ENCODE measurements at regions not wholly inside any gene's neighbourhood (a gene's known extent, or its start where the extent isn't known, plus 50 kb on each side); places are given as distances from the start of the nearest gene placed in this dataset.

- Histone ChIP-seq H3K79me1 (ENCODE audit: low read depth, low read length) (no peaks in the 10 kb centered on the region), H3K9ac (replicated peaks in 1 of 4; ENCODE audit: extremely low read depth in 1 of 4, low read depth in 3 of 4, low read length in 3 of 4) (no peak overlapping the region), H2BK20ac (ENCODE audit: low read length) (no peak overlapping the region), H2BK15ac (ENCODE audit: low read length) (no peak overlapping the region), H3K23me2 (ENCODE audit: low read depth, low read length) (no peaks in the 10 kb centered on the region), H3K27ac (ENCODE audit: low read depth, low read length) (no peak overlapping the region), H3K36me3 (ENCODE audit: control insufficient read depth in 2 of 4, insufficient read depth in 4 of 4, low read length in 3 of 4) (no peaks in the 10 kb centered on the region), H3K9me3 (ENCODE audit: insufficient read depth in 2 of 2, low read depth in 1 of 2, low read length in 1 of 2) (no peaks in the 10 kb centered on the region), H3K4ac (replicated peaks; ENCODE audit: insufficient read length, low read depth, low read length) (no peak overlapping the region), H2BK5ac (ENCODE audit: low read depth, low read length) (no peak overlapping the region), H3K23ac (ENCODE audit: insufficient read length) (no peak overlapping the region), H4K5ac (ENCODE audit: insufficient read length, low read depth, low read length) (no peak overlapping the region), H3K4me1 (replicated peaks in 1 of 4; ENCODE audit: control insufficient read depth in 3 of 4, insufficient read depth in 4 of 4, low read length in 3 of 4) (peaks cover 0 to 8% (median 0%) of the 10 kb centered on the region in 4 experiments; a peak in 2 of 7 replicates), H2AFZ (ENCODE audit: low read length) (no peak overlapping the region), H3K4me3 (ENCODE audit: extremely low read depth in 1 of 4, insufficient read depth in 2 of 4, low read depth in 3 of 4, low read length in 4 of 4) (no peak overlapping the region), H3K4me2 (ENCODE audit: insufficient read depth in 1 of 2, low read depth in 2 of 2, low read length in 2 of 2) (no peak overlapping the region), H3K18ac (ENCODE audit: extremely low read depth, low read length) (no peak overlapping the region), H4K20me1 (replicated peaks in 1 of 2; ENCODE audit: control insufficient read depth in 1 of 2, insufficient read depth in 2 of 2, low read length in 2 of 2) (no peaks in the 10 kb centered on the region), H2BK12ac (ENCODE audit: low read depth, low read length) (no peak overlapping the region), H4K8ac (ENCODE audit: extremely low read depth, insufficient read depth, low read length) (no peak overlapping the region), H2AK5ac (ENCODE audit: low read depth, low read length) (no peak overlapping the region), H3K56ac (replicated peaks; ENCODE audit: insufficient read length, low read depth, low read length) (no peak overlapping the region), H3K27me3 (replicated peaks in 1 of 4; ENCODE audit: control insufficient read depth in 3 of 4, extremely low read depth in 1 of 4, insufficient read depth in 3 of 4, low read length in 3 of 4) (no peaks in the 10 kb centered on the region), H3K14ac (ENCODE audit: insufficient read length) (no peak overlapping the region), H3K79me2 (ENCODE audit: control insufficient read depth in 1 of 2, insufficient read depth in 2 of 2, low read length in 2 of 2) (no peaks in the 10 kb centered on the region), H2BK120ac (replicated peaks; ENCODE audit: low read depth, low read length) (no peak overlapping the region), H4K91ac (replicated peaks; ENCODE audit: insufficient read length, low read length) (no peak overlapping the region)
- FAIRE-seq (no peak), DNase-seq (ENCODE audit: low read depth in 1 of 2, low spot score in 2 of 2) (no peak)
- 91% methylated on average over 3 of the region's 3 CpGs; no CpG with 5 or more reads in 1 of the 2 experiments for WGBS, 2 experiments (ENCODE audit: extremely low coverage in 1 of 2, insufficient coverage in 1 of 2, insufficient read length in 1 of 2, insufficient replicate concordance in 2 of 2, low coverage in 1 of 2, low lambda C conversion rate in 2 of 2, missing lambda C conversion rate in 1 of 2)
- ChIA-PET POLR2A (ENCODE audit: partially characterized antibody) (no interaction called here), CTCF (ENCODE audit: partially characterized antibody) (no interaction called here)
- TF ChIP-seq CHD2 (IDR thresholded peaks at IDR 0.05; ENCODE audit: low read length), result no peak
- TF ChIP-seq EZH2 (IDR thresholded peaks at IDR 0.05; ENCODE audit: low read depth, low read length, severe bottlenecking), result no peak
- no peak for TF ChIP-seq RAD21 (IDR thresholded peaks at IDR 0.05 in 1 of 2, conservative IDR thresholded peaks at IDR 0.05 in 1 of 2; ENCODE audit: low read depth in 2 of 2, low read length in 2 of 2)
- no peak for TF ChIP-seq GABPA (IDR thresholded peaks at IDR 0.05; ENCODE audit: borderline replicate concordance, insufficient read depth, low read length)
- no peak for TF ChIP-seq TBP (IDR thresholded peaks at IDR 0.05; ENCODE audit: low read depth, low read length)
- no peak for TF ChIP-seq CTCF (IDR thresholded peaks at IDR 0.05; ENCODE audit: control extremely low read depth in 1 of 3, insufficient read depth in 1 of 3, low read depth in 1 of 3, low read length in 3 of 3)
Observed at GRCh38 chr20:12464036-12464435, 544.7 kb upstream of the SPTLC3 start.

All from H1 (cell line).